ENCODE measurements at regions not wholly inside any gene's neighbourhood (a gene's known extent, or its start where the extent isn't known, plus 50 kb on each side); places are given as distances from the start of the nearest gene placed in this dataset.
"Not testable (repeated sequence)": the region's sequence is repeated elsewhere in the genome, so short reads cannot be mapped to it uniquely, and the experiment has no call there.

DNA sequence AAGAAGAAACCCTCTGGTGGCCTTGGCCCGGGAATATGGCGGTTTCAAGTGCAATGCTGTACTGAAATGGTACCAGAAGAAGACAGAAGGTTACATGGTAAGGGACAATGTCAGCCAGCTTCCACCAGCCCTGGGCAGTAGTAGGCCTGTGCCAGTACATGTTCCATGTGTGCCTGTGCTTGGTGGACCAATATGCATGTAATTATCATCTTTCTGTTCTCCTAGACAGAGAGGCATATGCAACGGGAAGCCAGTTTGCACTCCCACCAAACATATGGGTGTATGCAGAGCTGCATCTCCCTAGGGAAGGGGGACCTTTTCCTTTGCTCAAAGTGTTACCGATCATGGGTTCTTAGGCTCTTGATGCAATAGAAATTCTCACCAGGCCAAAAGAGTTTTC, 80.9 kb upstream of the ADORA2B start:
- not testable (repeated sequence) for TF ChIP-seq ZBTB8A (tag by site-specific recombination; IDR thresholded peaks at IDR 0.05); ZNF24 (tag by site-specific recombination; IDR thresholded peaks at IDR 0.05); ZNF274 (IDR thresholded peaks at IDR 0.05; ENCODE audit: low read length); ZNF274 (tag by site-specific recombination; IDR thresholded peaks at IDR 0.05; ENCODE audit: borderline replicate concordance); YY1 (tag by site-specific recombination; IDR thresholded peaks at IDR 0.05); MYNN (tag by site-specific recombination; IDR thresholded peaks at IDR 0.05; ENCODE audit: borderline replicate concordance); ZNF670 (tag by site-specific recombination; IDR thresholded peaks at IDR 0.05; ENCODE audit: low read depth)
- TF ChIP-seq, protein P1, sequence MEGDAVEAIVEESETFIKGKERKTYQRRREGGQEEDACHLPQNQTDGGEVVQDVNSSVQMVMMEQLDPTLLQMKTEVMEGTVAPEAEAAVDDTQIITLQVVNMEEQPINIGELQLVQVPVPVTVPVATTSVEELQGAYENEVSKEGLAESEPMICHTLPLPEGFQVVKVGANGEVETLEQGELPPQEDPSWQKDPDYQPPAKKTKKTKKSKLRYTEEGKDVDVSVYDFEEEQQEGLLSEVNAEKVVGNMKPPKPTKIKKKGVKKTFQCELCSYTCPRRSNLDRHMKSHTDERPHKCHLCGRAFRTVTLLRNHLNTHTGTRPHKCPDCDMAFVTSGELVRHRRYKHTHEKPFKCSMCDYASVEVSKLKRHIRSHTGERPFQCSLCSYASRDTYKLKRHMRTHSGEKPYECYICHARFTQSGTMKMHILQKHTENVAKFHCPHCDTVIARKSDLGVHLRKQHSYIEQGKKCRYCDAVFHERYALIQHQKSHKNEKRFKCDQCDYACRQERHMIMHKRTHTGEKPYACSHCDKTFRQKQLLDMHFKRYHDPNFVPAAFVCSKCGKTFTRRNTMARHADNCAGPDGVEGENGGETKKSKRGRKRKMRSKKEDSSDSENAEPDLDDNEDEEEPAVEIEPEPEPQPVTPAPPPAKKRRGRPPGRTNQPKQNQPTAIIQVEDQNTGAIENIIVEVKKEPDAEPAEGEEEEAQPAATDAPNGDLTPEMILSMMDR (tag by site-specific recombination; IDR thresholded peaks at IDR 0.05): not testable (repeated sequence)
- TF ChIP-seq, protein P2, sequence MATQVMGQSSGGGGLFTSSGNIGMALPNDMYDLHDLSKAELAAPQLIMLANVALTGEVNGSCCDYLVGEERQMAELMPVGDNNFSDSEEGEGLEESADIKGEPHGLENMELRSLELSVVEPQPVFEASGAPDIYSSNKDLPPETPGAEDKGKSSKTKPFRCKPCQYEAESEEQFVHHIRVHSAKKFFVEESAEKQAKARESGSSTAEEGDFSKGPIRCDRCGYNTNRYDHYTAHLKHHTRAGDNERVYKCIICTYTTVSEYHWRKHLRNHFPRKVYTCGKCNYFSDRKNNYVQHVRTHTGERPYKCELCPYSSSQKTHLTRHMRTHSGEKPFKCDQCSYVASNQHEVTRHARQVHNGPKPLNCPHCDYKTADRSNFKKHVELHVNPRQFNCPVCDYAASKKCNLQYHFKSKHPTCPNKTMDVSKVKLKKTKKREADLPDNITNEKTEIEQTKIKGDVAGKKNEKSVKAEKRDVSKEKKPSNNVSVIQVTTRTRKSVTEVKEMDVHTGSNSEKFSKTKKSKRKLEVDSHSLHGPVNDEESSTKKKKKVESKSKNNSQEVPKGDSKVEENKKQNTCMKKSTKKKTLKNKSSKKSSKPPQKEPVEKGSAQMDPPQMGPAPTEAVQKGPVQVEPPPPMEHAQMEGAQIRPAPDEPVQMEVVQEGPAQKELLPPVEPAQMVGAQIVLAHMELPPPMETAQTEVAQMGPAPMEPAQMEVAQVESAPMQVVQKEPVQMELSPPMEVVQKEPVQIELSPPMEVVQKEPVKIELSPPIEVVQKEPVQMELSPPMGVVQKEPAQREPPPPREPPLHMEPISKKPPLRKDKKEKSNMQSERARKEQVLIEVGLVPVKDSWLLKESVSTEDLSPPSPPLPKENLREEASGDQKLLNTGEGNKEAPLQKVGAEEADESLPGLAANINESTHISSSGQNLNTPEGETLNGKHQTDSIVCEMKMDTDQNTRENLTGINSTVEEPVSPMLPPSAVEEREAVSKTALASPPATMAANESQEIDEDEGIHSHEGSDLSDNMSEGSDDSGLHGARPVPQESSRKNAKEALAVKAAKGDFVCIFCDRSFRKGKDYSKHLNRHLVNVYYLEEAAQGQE (tag by site-specific recombination; IDR thresholded peaks at IDR 0.05): not testable (repeated sequence)
- TF ChIP-seq, protein P3, sequence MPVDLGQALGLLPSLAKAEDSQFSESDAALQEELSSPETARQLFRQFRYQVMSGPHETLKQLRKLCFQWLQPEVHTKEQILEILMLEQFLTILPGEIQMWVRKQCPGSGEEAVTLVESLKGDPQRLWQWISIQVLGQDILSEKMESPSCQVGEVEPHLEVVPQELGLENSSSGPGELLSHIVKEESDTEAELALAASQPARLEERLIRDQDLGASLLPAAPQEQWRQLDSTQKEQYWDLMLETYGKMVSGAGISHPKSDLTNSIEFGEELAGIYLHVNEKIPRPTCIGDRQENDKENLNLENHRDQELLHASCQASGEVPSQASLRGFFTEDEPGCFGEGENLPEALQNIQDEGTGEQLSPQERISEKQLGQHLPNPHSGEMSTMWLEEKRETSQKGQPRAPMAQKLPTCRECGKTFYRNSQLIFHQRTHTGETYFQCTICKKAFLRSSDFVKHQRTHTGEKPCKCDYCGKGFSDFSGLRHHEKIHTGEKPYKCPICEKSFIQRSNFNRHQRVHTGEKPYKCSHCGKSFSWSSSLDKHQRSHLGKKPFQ (tag by site-specific recombination; IDR thresholded peaks at IDR 0.05): not testable (repeated sequence)
- TF ChIP-seq, protein P4, sequence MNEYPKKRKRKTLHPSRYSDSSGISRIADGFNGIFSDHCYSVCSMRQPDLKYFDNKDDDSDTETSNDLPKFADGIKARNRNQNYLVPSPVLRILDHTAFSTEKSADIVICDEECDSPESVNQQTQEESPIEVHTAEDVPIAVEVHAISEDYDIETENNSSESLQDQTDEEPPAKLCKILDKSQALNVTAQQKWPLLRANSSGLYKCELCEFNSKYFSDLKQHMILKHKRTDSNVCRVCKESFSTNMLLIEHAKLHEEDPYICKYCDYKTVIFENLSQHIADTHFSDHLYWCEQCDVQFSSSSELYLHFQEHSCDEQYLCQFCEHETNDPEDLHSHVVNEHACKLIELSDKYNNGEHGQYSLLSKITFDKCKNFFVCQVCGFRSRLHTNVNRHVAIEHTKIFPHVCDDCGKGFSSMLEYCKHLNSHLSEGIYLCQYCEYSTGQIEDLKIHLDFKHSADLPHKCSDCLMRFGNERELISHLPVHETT (tag by site-specific recombination; IDR thresholded peaks at IDR 0.05): not testable (repeated sequence)

Data from HEK293 (cell line).